Hepatocyte (in vitro differentiated cells): ENCODE measurements at regions not wholly inside any gene's neighbourhood (a gene's known extent, or its start where the extent isn't known, plus 50 kb on each side); places are given as distances from the start of the nearest gene placed in this dataset.
A peak's percentile ranks its signal among the peaks of the same experiment; 100 is the strongest.

Experiments
- DNase-seq: peaks from one replicate; pipeline ENCODE4 v3.0.0-alpha.2; 2016; ENCODE audit warnings: low spot score
- H2AFZ ChIP-seq: fragments of 200-600 bp; sonication (generic); 2 replicates; pipeline ENCODE4 v1.6.0; 2016; ENCODE audit warnings: antibody characterized with exemption, mild to moderate bottlenecking
- H3K27ac ChIP-seq: fragments of 200-600 bp; sonication (generic); 2 replicates; pipeline ENCODE4 v1.5.1; 2016; ENCODE audit warnings: mild to moderate bottlenecking
- H3K27me3 ChIP-seq: fragments of 200-600 bp; sonication (generic); 2 replicates; pipeline ENCODE4 v1.6.1; 2016
- H3K36me3 ChIP-seq: fragments of 200-600 bp; sonication (generic); replicated peaks from 2 replicates; pipeline ENCODE4 v1.5.1; 2016; ENCODE audit warnings: low read depth; ENCODE audit not compliant: insufficient read depth
- H3K4me1 ChIP-seq: fragments of 200-600 bp; sonication (generic); 2 replicates; pipeline ENCODE4 v1.5.1; 2016; ENCODE audit warnings: mild to moderate bottlenecking, moderate library complexity; ENCODE audit not compliant: insufficient read depth
- H3K4me2 ChIP-seq: fragments of 200-600 bp; sonication (generic); 2 replicates; pipeline ENCODE4 v1.6.0; 2016
- H3K4me3 ChIP-seq: fragments of 200-600 bp; sonication (generic); 2 replicates; pipeline ENCODE4 v1.5.1; 2016; ENCODE audit warnings: mild to moderate bottlenecking
- H3K79me2 ChIP-seq: fragments of 200-600 bp; sonication (generic); 2 replicates; pipeline ENCODE4 v1.6.0; 2017; ENCODE audit warnings: mild to moderate bottlenecking
- H3K9me2 ChIP-seq: fragments of 200-600 bp; sonication (generic); replicated peaks from 2 replicates; pipeline ENCODE4 v1.6.0; 2017; ENCODE audit warnings: mild to moderate bottlenecking; ENCODE audit not compliant: insufficient read depth
- H3K9me3 ChIP-seq: fragments of 200-600 bp; sonication (generic); 2 replicates; pipeline ENCODE4 v1.5.1; 2016; ENCODE audit warnings: low read depth, mild to moderate bottlenecking
- H4K20me1 ChIP-seq: fragments of 200-600 bp; sonication (generic); 2 replicates; pipeline ENCODE4 v1.6.0; 2016; ENCODE audit warnings: mild to moderate bottlenecking; ENCODE audit not compliant: insufficient read depth, poor library complexity, severe bottlenecking
- EZH2 ChIP-seq: fragments of 200-600 bp; sonication (generic); IDR thresholded peaks from 2 replicates; pipeline ENCODE4 v1.6.1; 2016; ENCODE audit warnings: antibody characterized with exemption, mild to moderate bottlenecking, borderline replicate concordance
- EZH2phosphoT487 ChIP-seq: fragments of 200-600 bp; sonication (generic); IDR thresholded peaks from one replicate; pipeline ENCODE4 v1.6.1; 2018; ENCODE audit warnings: antibody characterized with exemption, mild to moderate bottlenecking, low read depth, moderate library complexity; ENCODE audit not compliant: unreplicated experiment, severe bottlenecking
- WGBS: methylation state at CpG from one replicate; pipeline ENCODE4 v1.1.6; 2016; ENCODE audit warnings: low lambda C conversion rate; ENCODE audit errors: missing lambda C conversion rate; 5-methylcytosine and 5-hydroxymethylcytosine counted together
- TF ChIP-seq, protein P1 (sequence below): fragments of 200-600 bp; sonication (generic); IDR thresholded peaks from 2 replicates; pipeline ENCODE4 v1.5.1; 2016; ENCODE audit warnings: antibody characterized with exemption, mild to moderate bottlenecking; ENCODE audit not compliant: poor library complexity

DNA sequence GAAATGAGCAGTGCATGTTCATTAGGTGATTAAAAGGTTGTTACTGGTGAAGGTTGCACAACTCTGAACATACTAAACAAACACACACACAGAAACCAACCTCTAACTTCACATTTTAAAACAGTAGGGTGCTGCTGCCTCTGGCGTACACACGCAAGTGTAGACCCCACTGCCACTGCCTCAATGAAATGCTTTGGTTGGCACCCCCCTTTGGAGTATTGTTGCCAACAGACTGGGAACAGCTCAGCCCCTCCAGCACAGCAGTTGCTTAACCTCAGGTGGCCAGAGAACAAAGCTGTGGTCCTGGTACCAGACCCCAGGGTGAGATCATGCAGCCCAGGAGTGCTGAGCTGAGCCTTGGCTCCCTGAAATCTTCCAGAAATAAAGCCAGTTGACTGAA lies 138.6 kb downstream of the TMEM18 start:
- no peak overlapping the region for H3K27ac ChIP-seq
- H3K27me3 ChIP-seq = no peaks in the 10 kb centered on the region
- 93% methylated on average over 2 of the region's 2 CpGs for WGBS
- no peak overlapping the region for H3K4me2 ChIP-seq
- TF ChIP-seq EZH2phosphoT487 (no peak), EZH2 (no peak)
- TF ChIP-seq, protein P1, sequence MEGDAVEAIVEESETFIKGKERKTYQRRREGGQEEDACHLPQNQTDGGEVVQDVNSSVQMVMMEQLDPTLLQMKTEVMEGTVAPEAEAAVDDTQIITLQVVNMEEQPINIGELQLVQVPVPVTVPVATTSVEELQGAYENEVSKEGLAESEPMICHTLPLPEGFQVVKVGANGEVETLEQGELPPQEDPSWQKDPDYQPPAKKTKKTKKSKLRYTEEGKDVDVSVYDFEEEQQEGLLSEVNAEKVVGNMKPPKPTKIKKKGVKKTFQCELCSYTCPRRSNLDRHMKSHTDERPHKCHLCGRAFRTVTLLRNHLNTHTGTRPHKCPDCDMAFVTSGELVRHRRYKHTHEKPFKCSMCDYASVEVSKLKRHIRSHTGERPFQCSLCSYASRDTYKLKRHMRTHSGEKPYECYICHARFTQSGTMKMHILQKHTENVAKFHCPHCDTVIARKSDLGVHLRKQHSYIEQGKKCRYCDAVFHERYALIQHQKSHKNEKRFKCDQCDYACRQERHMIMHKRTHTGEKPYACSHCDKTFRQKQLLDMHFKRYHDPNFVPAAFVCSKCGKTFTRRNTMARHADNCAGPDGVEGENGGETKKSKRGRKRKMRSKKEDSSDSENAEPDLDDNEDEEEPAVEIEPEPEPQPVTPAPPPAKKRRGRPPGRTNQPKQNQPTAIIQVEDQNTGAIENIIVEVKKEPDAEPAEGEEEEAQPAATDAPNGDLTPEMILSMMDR = no peak
- H4K20me1 ChIP-seq = no peaks in the 10 kb centered on the region
- H3K79me2 ChIP-seq = no peaks in the 10 kb centered on the region
- H3K36me3 ChIP-seq = no peaks in the 10 kb centered on the region
- peaks cover 6% of the 10 kb centered on the region for H3K9me3 ChIP-seq
- no peaks in the 10 kb centered on the region for H3K9me2 ChIP-seq
- no peak for DNase-seq
- no peaks in the 10 kb centered on the region for H3K4me1 ChIP-seq
- no peak overlapping the region for H2AFZ ChIP-seq
- no peak overlapping the region for H3K4me3 ChIP-seq

DNA sequence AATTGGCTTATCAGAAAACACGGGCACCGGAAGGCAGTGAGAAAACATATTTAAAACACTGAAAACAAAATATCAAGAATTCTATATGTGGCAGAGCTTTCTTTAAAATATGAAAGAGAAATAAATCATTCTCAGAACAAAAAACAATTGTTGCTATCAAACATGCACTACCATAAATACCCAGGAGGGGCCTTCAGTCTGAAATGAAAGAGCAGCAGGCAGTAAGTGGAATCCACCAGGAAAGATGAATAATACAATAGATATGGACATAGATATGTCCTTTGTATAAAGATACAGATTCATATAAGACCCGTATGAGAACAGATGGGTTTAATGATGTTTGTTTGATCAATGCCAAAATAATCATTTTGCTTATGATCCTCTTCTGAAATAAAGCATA lies 142.0 kb downstream of the TMEM18 start:
- 63% methylated on average over 3 of the region's 3 CpGs for WGBS
- no peaks in the 10 kb centered on the region for H3K4me1 ChIP-seq
- no peak overlapping the region for H3K4me2 ChIP-seq
- H3K9me2 ChIP-seq = no peaks in the 10 kb centered on the region
- H3K27me3 ChIP-seq = no peaks in the 10 kb centered on the region
- TF ChIP-seq EZH2 = no peak
- TF ChIP-seq, protein P1 = no peak
- no peak for TF ChIP-seq EZH2phosphoT487
- no peaks in the 10 kb centered on the region for H3K36me3 ChIP-seq
- no peak overlapping the region for H3K27ac ChIP-seq
- H3K79me2 ChIP-seq = no peaks in the 10 kb centered on the region
- H3K9me3 ChIP-seq = peaks cover 6% of the 10 kb centered on the region
- H2AFZ ChIP-seq = no peak overlapping the region
- no peaks in the 10 kb centered on the region for H4K20me1 ChIP-seq
- no peak overlapping the region for H3K4me3 ChIP-seq
- no peak for DNase-seq

DNA sequence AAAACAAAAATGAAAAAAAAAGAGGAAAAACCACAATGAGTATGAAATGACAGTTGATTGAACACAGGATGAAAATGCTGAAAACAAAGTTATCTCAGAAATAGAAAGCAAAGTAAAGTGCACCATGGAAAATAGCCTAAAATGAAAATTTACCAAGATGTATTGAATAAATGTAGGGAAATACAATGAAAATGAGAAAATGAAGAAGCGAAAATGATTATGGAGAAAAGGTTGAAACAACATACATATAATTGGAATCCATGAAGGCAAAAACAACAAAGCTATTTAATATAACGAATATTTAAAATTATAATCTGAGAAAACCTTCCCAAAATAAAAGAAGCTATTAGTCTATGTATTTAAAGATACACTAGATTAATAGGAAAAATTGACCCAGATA lies 147.4 kb downstream of the TMEM18 start:
- no peaks in the 10 kb centered on the region for H3K36me3 ChIP-seq
- no peak overlapping the region for H3K4me2 ChIP-seq
- no peaks in the 10 kb centered on the region for H3K79me2 ChIP-seq
- H3K4me3 ChIP-seq = no peak overlapping the region
- no peaks in the 10 kb centered on the region for H3K9me3 ChIP-seq
- H3K4me1 ChIP-seq = no peaks in the 10 kb centered on the region
- no peak for DNase-seq
- H4K20me1 ChIP-seq = no peaks in the 10 kb centered on the region
- no peak overlapping the region for H3K27ac ChIP-seq
- H3K9me2 ChIP-seq = no peaks in the 10 kb centered on the region
- no peak overlapping the region for H2AFZ ChIP-seq
- 76% methylated on average over 2 of the region's 2 CpGs for WGBS
- no peaks in the 10 kb centered on the region for H3K27me3 ChIP-seq
- TF ChIP-seq, protein P1 = no peak
- TF ChIP-seq EZH2 (no peak), EZH2phosphoT487 (no peak)

DNA sequence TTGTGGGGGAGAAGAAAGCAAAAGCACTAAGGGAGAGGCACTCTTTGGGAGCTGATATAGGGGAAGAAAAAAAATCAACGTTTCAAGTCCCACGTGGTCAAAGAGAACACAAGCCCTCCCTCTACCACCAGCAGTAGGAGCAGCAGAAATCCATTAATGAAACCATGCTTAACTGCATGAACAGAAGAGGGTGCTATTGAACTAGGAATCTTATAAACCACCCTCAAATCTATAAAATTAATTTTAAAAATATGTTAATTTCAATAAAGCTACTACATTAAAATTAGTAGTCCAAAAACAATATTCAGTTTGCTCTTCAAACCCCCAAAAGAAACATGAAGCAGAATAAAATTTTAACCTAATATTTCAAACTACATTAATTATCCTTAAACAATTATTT lies 147.8 kb downstream of the TMEM18 start:
- no peaks in the 10 kb centered on the region for H3K36me3 ChIP-seq
- no peak overlapping the region for H3K27ac ChIP-seq
- no peak for TF ChIP-seq EZH2phosphoT487
- TF ChIP-seq, protein P1 = peak; percentile 39
- H3K79me2 ChIP-seq = no peaks in the 10 kb centered on the region
- H3K4me3 ChIP-seq = no peak overlapping the region
- no peaks in the 10 kb centered on the region for H3K4me1 ChIP-seq
- H2AFZ ChIP-seq = no peak overlapping the region
- DNase-seq = peak; percentile 20
- no peaks in the 10 kb centered on the region for H3K27me3 ChIP-seq
- H3K4me2 ChIP-seq = no peak overlapping the region
- H4K20me1 ChIP-seq = no peaks in the 10 kb centered on the region
- WGBS = 0% methylated on average over 2 of the region's 2 CpGs
- no peaks in the 10 kb centered on the region for H3K9me2 ChIP-seq
- no peaks in the 10 kb centered on the region for H3K9me3 ChIP-seq
